Liver (tissue), 8 donors: ENCODE measurements at regions not wholly inside any gene's neighbourhood (a gene's known extent, or its start where the extent isn't known, plus 50 kb on each side); places are given as distances from the start of the nearest gene placed in this dataset.
A peak's percentile ranks its signal among the peaks of the same experiment; 100 is the strongest.

Source experiments
- DNase-seq: peaks from one replicate; pipeline ENCODE4 v3.0.0-alpha.2; 2017; ENCODE audit warnings: low spot score
- H3K27ac ChIP-seq, 2 donors: one replicate each; pipeline ENCODE4 v1.7.0; 2013; ENCODE audit warnings: inconsistent platforms in 2 of 2, low read length in 2 of 2, control low read depth in 1 of 2, low read depth in 1 of 2, mild to moderate bottlenecking in 1 of 2
- H3K27me3 ChIP-seq, 4 donors: one replicate each; pipeline versions ENCODE4 v1.6.1 to v1.7.0; 2013; ENCODE audit warnings: low read length in 3 of 4, inconsistent platforms in 1 of 4, mild to moderate bottlenecking in 1 of 4, moderate library complexity in 1 of 4; ENCODE audit not compliant: control insufficient read depth in 4 of 4, insufficient read depth in 4 of 4
- H3K36me3 ChIP-seq, 4 donors: one replicate each; pipeline versions ENCODE4 v1.6.1 to v1.7.0; 2013; ENCODE audit warnings: low read length in 3 of 4, mild to moderate bottlenecking in 3 of 4, low read depth in 1 of 4, moderate library complexity in 1 of 4; ENCODE audit not compliant: control insufficient read depth in 4 of 4, insufficient read depth in 3 of 4
- H3K4me1 ChIP-seq, 4 donors: one replicate each; pipeline versions ENCODE4 v1.6.1 to v1.7.0; 2013; ENCODE audit warnings: low read length in 3 of 4, mild to moderate bottlenecking in 3 of 4, moderate library complexity in 1 of 4; ENCODE audit not compliant: control insufficient read depth in 4 of 4, insufficient read depth in 4 of 4
- H3K4me3 ChIP-seq, 3 donors: one replicate each; pipeline versions ENCODE4 v1.6.1 to v1.7.0; 2013; ENCODE audit warnings: low read length in 3 of 3, control low read depth in 1 of 3, low read depth in 1 of 3, mild to moderate bottlenecking in 1 of 3
- H3K9ac ChIP-seq, 2 donors: one replicate each; pipeline ENCODE4 v1.7.0; 2013; ENCODE audit warnings: low read length in 2 of 2, mild to moderate bottlenecking in 2 of 2, moderate library complexity in 2 of 2, control low read depth in 1 of 2, low read depth in 1 of 2
- H3K9me3 ChIP-seq, 4 donors: one replicate each; pipeline versions ENCODE4 v1.6.1 to v1.7.0; 2013; ENCODE audit warnings: low read length in 3 of 4; ENCODE audit not compliant: control insufficient read depth in 4 of 4
- EGR1 ChIP-seq, 2 donors: IDR thresholded peaks; 2 replicates each; pipeline ENCODE4 v1.6.1; 2016 to 2018; ENCODE audit warnings: antibody characterized with exemption in 2 of 2, low read depth in 2 of 2
- FOXA2 ChIP-seq: IDR thresholded peaks from 2 replicates; pipeline ENCODE4 v1.6.1; 2016; ENCODE audit warnings: antibody characterized with exemption
- GABPA ChIP-seq, 2 donors: IDR thresholded peaks in 1 of 2; conservative IDR thresholded peaks in 1 of 2; 2 replicates each; pipeline ENCODE4 v1.6.1; 2016; ENCODE audit warnings: antibody characterized with exemption in 2 of 2, mild to moderate bottlenecking in 1 of 2, moderate library complexity in 1 of 2
- HNF4A ChIP-seq, 2 donors: conservative IDR thresholded peaks; 2 replicates each; pipeline ENCODE4 v1.6.1; 2016; ENCODE audit warnings: antibody characterized with exemption in 2 of 2, mild to moderate bottlenecking in 2 of 2
- HNF4G ChIP-seq: IDR thresholded peaks from 2 replicates; pipeline ENCODE4 v1.6.1; 2016; ENCODE audit warnings: antibody characterized with exemption
- JUND ChIP-seq, 2 donors: IDR thresholded peaks; 2 replicates each; pipeline ENCODE4 v1.6.1; 2016; ENCODE audit warnings: antibody characterized with exemption in 2 of 2
- NR2F2 ChIP-seq: IDR thresholded peaks from 2 replicates; pipeline ENCODE4 v1.6.1; 2016; ENCODE audit warnings: antibody characterized with exemption
- RAD21 ChIP-seq, 2 donors: IDR thresholded peaks; 2 replicates each; pipeline ENCODE4 v1.6.1; 2016; ENCODE audit warnings: antibody characterized with exemption in 2 of 2, mild to moderate bottlenecking in 2 of 2
- RXRA ChIP-seq, 2 donors: IDR thresholded peaks; 2 replicates each; pipeline ENCODE4 v1.6.1; 2017 to 2018; ENCODE audit warnings: antibody characterized with exemption in 2 of 2, mild to moderate bottlenecking in 1 of 2
- TAF1 ChIP-seq: conservative IDR thresholded peaks from 2 replicates; pipeline ENCODE4 v1.6.1; 2016; ENCODE audit warnings: antibody characterized with exemption, mild to moderate bottlenecking
- YY1 ChIP-seq: IDR thresholded peaks from 2 replicates; pipeline ENCODE4 v1.6.1; 2016; ENCODE audit warnings: antibody characterized with exemption, mild to moderate bottlenecking
- WGBS: extraction: QIAGEN DNeasy Blood & Tissue Kit; methylation state at CpG from one replicate; pipeline ENCODE4 v1.1.7; 2013; 5-methylcytosine and 5-hydroxymethylcytosine counted together
- TF ChIP-seq, protein P1 (sequence below): fragments of 150-350 bp; IDR thresholded peaks from 2 replicates; pipeline ENCODE4 v1.5.1; 2017; ENCODE audit warnings: improper control_type of control experiment, low read depth, low read length; ENCODE audit not compliant: missing input control
- TF ChIP-seq, protein P2 (sequence below): IDR thresholded peaks from 2 replicates; pipeline ENCODE4 v1.6.1; 2016; ENCODE audit warnings: antibody characterized with exemption
- TF ChIP-seq, protein P3 (sequence below): IDR thresholded peaks from 2 replicates; pipeline ENCODE4 v1.6.1; 2016; ENCODE audit warnings: antibody characterized with exemption
- TF ChIP-seq, protein P4 (sequence below): IDR thresholded peaks from 2 replicates; pipeline ENCODE4 v1.6.1; 2016; ENCODE audit warnings: antibody characterized with exemption
- TF ChIP-seq, protein P5 (sequence below): IDR thresholded peaks from 2 replicates; pipeline ENCODE4 v1.6.1; 2016; ENCODE audit warnings: antibody characterized with exemption, mild to moderate bottlenecking
- donor health status: healthy.
- donor health status: healthy.
- donor health status: healthy.
- donor health status: healthy.
- donor health status: healthy.

DNA sequence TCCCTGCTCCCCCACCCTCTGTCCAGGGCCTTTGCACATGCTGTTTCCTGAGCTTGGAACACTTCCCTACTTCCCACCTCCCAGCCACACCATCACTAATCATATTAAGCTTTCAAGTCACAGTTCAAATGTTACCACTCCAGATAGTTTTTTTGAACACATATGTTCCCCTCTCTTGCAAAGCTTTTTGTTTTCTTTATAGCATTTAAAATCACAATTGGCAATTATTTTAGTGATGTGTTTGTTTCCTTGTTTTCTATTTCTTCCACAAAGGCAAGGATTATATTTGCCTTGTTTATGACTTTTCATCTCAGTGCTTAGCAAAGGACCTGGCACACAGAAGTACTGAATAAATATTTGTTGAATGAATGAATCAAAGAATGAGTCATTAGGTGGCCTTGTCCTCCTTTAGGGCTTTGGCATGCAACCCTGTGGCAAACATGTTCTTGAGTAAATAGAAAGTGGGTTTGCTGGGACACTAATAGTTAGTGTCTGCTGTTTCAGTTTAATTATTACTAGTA is 386.8 kb downstream of the FGF10 start (continued):
- TF ChIP-seq, protein P1, sequence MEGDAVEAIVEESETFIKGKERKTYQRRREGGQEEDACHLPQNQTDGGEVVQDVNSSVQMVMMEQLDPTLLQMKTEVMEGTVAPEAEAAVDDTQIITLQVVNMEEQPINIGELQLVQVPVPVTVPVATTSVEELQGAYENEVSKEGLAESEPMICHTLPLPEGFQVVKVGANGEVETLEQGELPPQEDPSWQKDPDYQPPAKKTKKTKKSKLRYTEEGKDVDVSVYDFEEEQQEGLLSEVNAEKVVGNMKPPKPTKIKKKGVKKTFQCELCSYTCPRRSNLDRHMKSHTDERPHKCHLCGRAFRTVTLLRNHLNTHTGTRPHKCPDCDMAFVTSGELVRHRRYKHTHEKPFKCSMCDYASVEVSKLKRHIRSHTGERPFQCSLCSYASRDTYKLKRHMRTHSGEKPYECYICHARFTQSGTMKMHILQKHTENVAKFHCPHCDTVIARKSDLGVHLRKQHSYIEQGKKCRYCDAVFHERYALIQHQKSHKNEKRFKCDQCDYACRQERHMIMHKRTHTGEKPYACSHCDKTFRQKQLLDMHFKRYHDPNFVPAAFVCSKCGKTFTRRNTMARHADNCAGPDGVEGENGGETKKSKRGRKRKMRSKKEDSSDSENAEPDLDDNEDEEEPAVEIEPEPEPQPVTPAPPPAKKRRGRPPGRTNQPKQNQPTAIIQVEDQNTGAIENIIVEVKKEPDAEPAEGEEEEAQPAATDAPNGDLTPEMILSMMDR: no peak

DNA sequence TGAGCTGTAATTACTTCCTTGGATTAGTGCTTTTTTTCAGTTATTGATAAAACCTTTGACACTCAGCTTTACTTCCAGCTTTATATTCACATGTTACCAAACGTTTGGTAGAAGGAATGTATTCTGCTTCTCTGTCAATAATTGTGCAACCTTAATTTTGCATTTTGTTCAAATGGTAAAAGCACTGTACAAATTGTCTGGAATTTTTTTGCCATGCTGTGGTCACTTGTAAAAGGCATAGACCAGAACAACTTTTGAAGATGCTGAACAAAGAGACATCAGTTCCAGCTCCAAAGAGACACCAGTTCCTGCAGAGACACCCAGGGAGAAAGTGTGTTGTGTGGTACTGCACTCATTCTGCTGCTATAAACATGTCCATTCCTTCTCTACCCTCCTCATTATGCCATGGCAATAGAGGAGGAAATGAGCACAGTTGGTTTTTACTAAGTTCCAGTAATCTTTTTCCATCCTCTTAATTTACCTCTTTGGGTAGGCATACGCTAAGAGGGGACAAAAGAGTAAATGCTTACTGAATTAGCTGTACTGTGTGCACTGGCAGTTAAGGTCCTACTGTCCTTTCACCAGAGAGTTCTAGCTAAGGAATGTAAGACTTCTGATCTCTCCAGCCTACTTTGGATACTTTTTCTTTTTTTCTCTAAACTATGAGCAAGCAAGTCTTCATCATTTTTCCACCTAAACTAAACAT is 387.4 kb downstream of the FGF10 start:
- Histone ChIP-seq H3K9me3 (no peaks in the 10 kb centered on the region), H3K27me3 (no peaks in the 10 kb centered on the region), H3K4me3 (no peak overlapping the region), H3K9ac (no peak overlapping the region), H3K36me3 (no peaks in the 10 kb centered on the region), H3K27ac (peak overlapping the region; percentile 54 to 73), H3K4me1 (peaks cover 4 to 37% (median 32%) of the 10 kb centered on the region in 4 donors)
- no peak for TF ChIP-seq TAF1
- TF ChIP-seq HNF4A (conservative IDR thresholded peaks at IDR 0.05): no peak
- TF ChIP-seq RAD21 (IDR thresholded peaks at IDR 0.05): no peak
- TF ChIP-seq, protein P2, sequence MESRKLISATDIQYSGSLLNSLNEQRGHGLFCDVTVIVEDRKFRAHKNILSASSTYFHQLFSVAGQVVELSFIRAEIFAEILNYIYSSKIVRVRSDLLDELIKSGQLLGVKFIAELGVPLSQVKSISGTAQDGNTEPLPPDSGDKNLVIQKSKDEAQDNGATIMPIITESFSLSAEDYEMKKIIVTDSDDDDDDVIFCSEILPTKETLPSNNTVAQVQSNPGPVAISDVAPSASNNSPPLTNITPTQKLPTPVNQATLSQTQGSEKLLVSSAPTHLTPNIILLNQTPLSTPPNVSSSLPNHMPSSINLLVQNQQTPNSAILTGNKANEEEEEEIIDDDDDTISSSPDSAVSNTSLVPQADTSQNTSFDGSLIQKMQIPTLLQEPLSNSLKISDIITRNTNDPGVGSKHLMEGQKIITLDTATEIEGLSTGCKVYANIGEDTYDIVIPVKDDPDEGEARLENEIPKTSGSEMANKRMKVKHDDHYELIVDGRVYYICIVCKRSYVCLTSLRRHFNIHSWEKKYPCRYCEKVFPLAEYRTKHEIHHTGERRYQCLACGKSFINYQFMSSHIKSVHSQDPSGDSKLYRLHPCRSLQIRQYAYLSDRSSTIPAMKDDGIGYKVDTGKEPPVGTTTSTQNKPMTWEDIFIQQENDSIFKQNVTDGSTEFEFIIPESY: no peak
- DNase-seq: no peak
- WGBS: 53% methylated on average over 2 of the region's 2 CpGs

DNA sequence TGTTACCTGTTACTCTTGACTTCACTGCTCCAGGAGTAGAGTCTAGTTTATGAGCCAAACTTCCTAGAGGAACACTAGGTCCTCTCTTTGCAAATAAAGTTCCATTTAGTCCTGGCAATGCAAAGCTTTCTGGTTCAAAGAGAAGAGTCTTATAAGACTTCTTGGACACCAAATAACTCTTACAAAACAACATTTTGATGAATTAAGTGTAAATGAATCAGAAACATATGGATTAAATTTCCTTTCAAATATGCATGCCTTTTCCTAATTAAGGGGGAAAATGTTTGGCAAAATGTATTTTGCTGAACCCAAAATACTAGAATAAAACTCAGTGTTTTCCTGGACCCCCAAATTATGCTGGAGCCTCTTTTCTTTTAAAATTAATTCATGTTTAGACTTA is 388.0 kb downstream of the FGF10 start:
- Histone ChIP-seq H3K27me3 (no peaks in the 10 kb centered on the region), H3K27ac (peak overlapping the region; percentile 6 to 37), H3K4me3 (peak overlapping the region in 1 of 3 donors; percentile 3), H3K9ac (peak overlapping the region in 1 of 2 donors; percentile 33), H3K9me3 (no peaks in the 10 kb centered on the region), H3K4me1 (peaks cover 4 to 37% (median 32%) of the 10 kb centered on the region in 4 donors), H3K36me3 (no peaks in the 10 kb centered on the region)
- no peak for DNase-seq
- TF ChIP-seq YY1 (no peak), FOXA2 (no peak), HNF4G (no peak), EGR1 (IDR thresholded peaks at IDR 0.05; ENCODE audit: low read depth in 2 of 2) (no peak), RAD21 (IDR thresholded peaks at IDR 0.05) (no peak), RXRA (IDR thresholded peaks at IDR 0.05) (no peak), HNF4A (conservative IDR thresholded peaks at IDR 0.05) (no peak), GABPA (IDR thresholded peaks at IDR 0.05 in 1 of 2, conservative IDR thresholded peaks at IDR 0.05 in 1 of 2) (no peak), JUND (IDR thresholded peaks at IDR 0.05) (no peak), NR2F2 (no peak)
- TF ChIP-seq, protein P3, sequence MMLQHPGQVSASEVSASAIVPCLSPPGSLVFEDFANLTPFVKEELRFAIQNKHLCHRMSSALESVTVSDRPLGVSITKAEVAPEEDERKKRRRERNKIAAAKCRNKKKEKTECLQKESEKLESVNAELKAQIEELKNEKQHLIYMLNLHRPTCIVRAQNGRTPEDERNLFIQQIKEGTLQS: no peak
- TF ChIP-seq, protein P1: no peak
- TF ChIP-seq, protein P4, sequence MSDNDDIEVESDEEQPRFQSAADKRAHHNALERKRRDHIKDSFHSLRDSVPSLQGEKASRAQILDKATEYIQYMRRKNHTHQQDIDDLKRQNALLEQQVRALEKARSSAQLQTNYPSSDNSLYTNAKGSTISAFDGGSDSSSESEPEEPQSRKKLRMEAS: no peak
- TF ChIP-seq, protein P5, sequence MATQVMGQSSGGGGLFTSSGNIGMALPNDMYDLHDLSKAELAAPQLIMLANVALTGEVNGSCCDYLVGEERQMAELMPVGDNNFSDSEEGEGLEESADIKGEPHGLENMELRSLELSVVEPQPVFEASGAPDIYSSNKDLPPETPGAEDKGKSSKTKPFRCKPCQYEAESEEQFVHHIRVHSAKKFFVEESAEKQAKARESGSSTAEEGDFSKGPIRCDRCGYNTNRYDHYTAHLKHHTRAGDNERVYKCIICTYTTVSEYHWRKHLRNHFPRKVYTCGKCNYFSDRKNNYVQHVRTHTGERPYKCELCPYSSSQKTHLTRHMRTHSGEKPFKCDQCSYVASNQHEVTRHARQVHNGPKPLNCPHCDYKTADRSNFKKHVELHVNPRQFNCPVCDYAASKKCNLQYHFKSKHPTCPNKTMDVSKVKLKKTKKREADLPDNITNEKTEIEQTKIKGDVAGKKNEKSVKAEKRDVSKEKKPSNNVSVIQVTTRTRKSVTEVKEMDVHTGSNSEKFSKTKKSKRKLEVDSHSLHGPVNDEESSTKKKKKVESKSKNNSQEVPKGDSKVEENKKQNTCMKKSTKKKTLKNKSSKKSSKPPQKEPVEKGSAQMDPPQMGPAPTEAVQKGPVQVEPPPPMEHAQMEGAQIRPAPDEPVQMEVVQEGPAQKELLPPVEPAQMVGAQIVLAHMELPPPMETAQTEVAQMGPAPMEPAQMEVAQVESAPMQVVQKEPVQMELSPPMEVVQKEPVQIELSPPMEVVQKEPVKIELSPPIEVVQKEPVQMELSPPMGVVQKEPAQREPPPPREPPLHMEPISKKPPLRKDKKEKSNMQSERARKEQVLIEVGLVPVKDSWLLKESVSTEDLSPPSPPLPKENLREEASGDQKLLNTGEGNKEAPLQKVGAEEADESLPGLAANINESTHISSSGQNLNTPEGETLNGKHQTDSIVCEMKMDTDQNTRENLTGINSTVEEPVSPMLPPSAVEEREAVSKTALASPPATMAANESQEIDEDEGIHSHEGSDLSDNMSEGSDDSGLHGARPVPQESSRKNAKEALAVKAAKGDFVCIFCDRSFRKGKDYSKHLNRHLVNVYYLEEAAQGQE: no peak
